HG03558 (cell line): ENCODE measurements at regions not wholly inside any gene's neighbourhood (a gene's known extent, or its start where the extent isn't known, plus 50 kb on each side); places are given as distances from the start of the nearest gene placed in this dataset.
"Not testable (repeated sequence)": the region's sequence is repeated elsewhere in the genome, so short reads cannot be mapped to it uniquely, and the experiment has no call there.

Experiments used
- ATAC-seq: cut with Tn5 transposase; IDR thresholded peaks from one replicate; pipeline ENCODE4 v1.9.1; 2021; ENCODE audit warnings: moderate number of reproducible peaks; ENCODE audit not compliant: unreplicated experiment; ENCODE audit errors: extremely low read depth

- no peak for ATAC-seq
Measured at GRCh38 chr4:62439051-62439450, 1238.9 kb downstream of the ADGRL3 start.

GRCh38 chr4:62434921-62435320 lies 1234.8 kb downstream of the ADGRL3 start:
- ATAC-seq: no peak

GRCh38 chr4:62431513-62432231 lies 1231.5 kb downstream of the ADGRL3 start:
- not testable (repeated sequence) for ATAC-seq

GRCh38 chr4:62429297-62429696 lies 1229.2 kb downstream of the ADGRL3 start:
- no peak for ATAC-seq

- ATAC-seq: no peak
Measured at GRCh38 chr4:62415256-62415655, 1215.1 kb downstream of the ADGRL3 start.

GRCh38 chr4:62414563-62414962 lies 1214.4 kb downstream of the ADGRL3 start:
- no peak for ATAC-seq

- no peak for ATAC-seq
Measured at GRCh38 chr4:62410371-62411003, 1210.4 kb downstream of the ADGRL3 start.

GRCh38 chr4:62408454-62408853 lies 1208.3 kb downstream of the ADGRL3 start:
- ATAC-seq: no peak

GRCh38 chr4:62407534-62407933 lies 1207.4 kb downstream of the ADGRL3 start:
- ATAC-seq: no peak

- no peak for ATAC-seq
Measured at GRCh38 chr4:62402088-62402806, 1202.1 kb downstream of the ADGRL3 start.

GRCh38 chr4:62399242-62399641 lies 1199.1 kb downstream of the ADGRL3 start:
- ATAC-seq: peak; percentile 53

- ATAC-seq: no peak
Measured at GRCh38 chr4:62398318-62398717, 1198.2 kb downstream of the ADGRL3 start.

GRCh38 chr4:62394766-62395165 lies 1194.6 kb downstream of the ADGRL3 start:
- ATAC-seq: no peak

GRCh38 chr4:62387808-62388207 lies 1187.7 kb downstream of the ADGRL3 start:
- ATAC-seq: no peak

GRCh38 chr4:62377700-62378099 lies 1177.6 kb downstream of the ADGRL3 start:
- no peak for ATAC-seq

GRCh38 chr4:62377245-62377644 lies 1177.1 kb downstream of the ADGRL3 start:
- no peak for ATAC-seq

GRCh38 chr4:62366939-62367338 lies 1166.8 kb downstream of the ADGRL3 start:
- ATAC-seq: no peak

- ATAC-seq: no peak
Measured at GRCh38 chr4:62360156-62360545, 1160.0 kb downstream of the ADGRL3 start.

- no peak for ATAC-seq
Measured at GRCh38 chr4:62359441-62360155, 1159.5 kb downstream of the ADGRL3 start.

GRCh38 chr4:62344915-62345314 lies 1144.8 kb downstream of the ADGRL3 start:
- no peak for ATAC-seq

- no peak for ATAC-seq
Measured at GRCh38 chr4:62344474-62344873, 1144.3 kb downstream of the ADGRL3 start.
